ENCODE measurements at regions not wholly inside any gene's neighbourhood (a gene's known extent, or its start where the extent isn't known, plus 50 kb on each side); places are given as distances from the start of the nearest gene placed in this dataset.

DNA sequence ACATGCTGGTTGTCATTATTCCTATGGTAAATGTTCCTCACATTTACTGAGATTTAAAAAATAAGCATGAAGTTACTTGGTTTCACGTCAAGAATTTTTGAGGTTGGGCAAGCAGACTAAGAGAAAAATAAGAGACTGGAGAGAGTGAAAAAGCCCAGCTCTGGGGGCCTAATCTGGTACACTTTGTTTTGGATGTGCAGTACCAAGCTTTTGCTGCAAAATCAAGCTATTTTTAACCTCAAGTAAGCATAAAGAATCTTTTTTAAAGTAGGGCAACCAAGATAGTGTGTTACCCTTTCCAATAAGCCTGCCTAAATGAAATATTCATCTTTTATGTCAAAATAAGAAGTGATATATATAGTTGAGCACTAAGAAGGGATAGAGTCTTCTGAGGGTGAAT, 79.4 kb upstream of the ARHGAP20 start:
- TF ChIP-seq CTCF (IDR thresholded peaks at IDR 0.05): no peak
- no peak for TF ChIP-seq POLR2A (IDR thresholded peaks at IDR 0.05)
